NCI-H524 treated with DMSO at 0.1 percent for 48 hours (cell line): ENCODE measurements at regions not wholly inside any gene's neighbourhood (a gene's known extent, or its start where the extent isn't known, plus 50 kb on each side); places are given as distances from the start of the nearest gene placed in this dataset.
"Not testable (repeated sequence)": the region's sequence is repeated elsewhere in the genome, so short reads cannot be mapped to it uniquely, and the experiment has no call there.

ENCODE experiments used
- DNase-seq: peaks from one replicate; lab custom pipeline; 2025; lab: John Stamatoyannopoulos, UW

- DNase-seq, result not testable (repeated sequence)
Measured at GRCh38 chr2:15824467-15824866, 115.9 kb upstream of the MYCN start.

- peak; percentile 25 for DNase-seq
Measured at GRCh38 chr2:15825276-15825980, 114.9 kb upstream of the MYCN start.

GRCh38 chr2:15826273-15826717 lies 114.1 kb upstream of the MYCN start:
- no peak for DNase-seq

GRCh38 chr2:15827001-15827400 lies 113.3 kb upstream of the MYCN start:
- no peak for DNase-seq

GRCh38 chr2:15828576-15828975 lies 111.8 kb upstream of the MYCN start:
- no peak for DNase-seq

- DNase-seq, result no peak
Measured at GRCh38 chr2:15829091-15829801, 111.1 kb upstream of the MYCN start.

GRCh38 chr2:15829985-15830384 lies 110.4 kb upstream of the MYCN start:
- DNase-seq, result no peak

GRCh38 chr2:15830937-15831549 lies 109.3 kb upstream of the MYCN start:
- DNase-seq, result no peak

- DNase-seq, result no peak
Measured at GRCh38 chr2:15832030-15832709, 108.2 kb upstream of the MYCN start.

- no peak for DNase-seq
Measured at GRCh38 chr2:15832849-15833680, 107.3 kb upstream of the MYCN start.

GRCh38 chr2:15833731-15834130 lies 106.6 kb upstream of the MYCN start:
- no peak for DNase-seq

GRCh38 chr2:15834381-15835031 lies 105.8 kb upstream of the MYCN start:
- DNase-seq, result no peak

GRCh38 chr2:15835991-15836688 lies 104.2 kb upstream of the MYCN start:
- DNase-seq, result no peak

- no peak for DNase-seq
Measured at GRCh38 chr2:15836689-15837610, 103.4 kb upstream of the MYCN start.

GRCh38 chr2:15838481-15839090 lies 101.8 kb upstream of the MYCN start:
- DNase-seq, result no peak

- no peak for DNase-seq
Measured at GRCh38 chr2:15839426-15840124, 100.8 kb upstream of the MYCN start.

- DNase-seq, result no peak
Measured at GRCh38 chr2:15840148-15840547, 100.2 kb upstream of the MYCN start.

- DNase-seq, result no peak
Measured at GRCh38 chr2:15840969-15841368, 99.4 kb upstream of the MYCN start.
